HG02763 (cell line): ENCODE measurements at regions not wholly inside any gene's neighbourhood (a gene's known extent, or its start where the extent isn't known, plus 50 kb on each side); places are given as distances from the start of the nearest gene placed in this dataset.
"Not testable (repeated sequence)": the region's sequence is repeated elsewhere in the genome, so short reads cannot be mapped to it uniquely, and the experiment has no call there.

Experiments used
- ATAC-seq: cut with Tn5 transposase; IDR thresholded peaks from one replicate; pipeline ENCODE4 v1.9.1; 2021; ENCODE audit warnings: mild to moderate bottlenecking, moderate library complexity; ENCODE audit not compliant: unreplicated experiment

DNA sequence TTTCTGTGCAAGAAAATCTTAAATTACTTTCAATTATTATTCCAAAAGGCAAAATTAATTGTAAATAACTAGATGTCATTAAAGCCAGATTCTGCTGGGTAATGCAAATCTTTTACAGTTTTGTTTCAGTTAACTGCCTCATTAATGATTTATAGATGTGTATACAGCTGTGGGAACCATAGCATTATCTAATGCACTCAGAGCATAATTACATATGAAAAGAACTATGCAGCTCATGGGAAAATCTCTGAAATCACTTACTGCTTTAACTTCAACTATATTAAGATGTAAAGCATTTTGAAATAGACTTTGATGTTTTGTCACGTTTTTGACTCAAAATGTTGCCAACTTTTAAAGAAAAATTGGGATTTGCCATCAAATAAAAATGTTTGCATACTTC lies 630.3 kb upstream of the KLHL4 start:
- ATAC-seq: no peak

DNA sequence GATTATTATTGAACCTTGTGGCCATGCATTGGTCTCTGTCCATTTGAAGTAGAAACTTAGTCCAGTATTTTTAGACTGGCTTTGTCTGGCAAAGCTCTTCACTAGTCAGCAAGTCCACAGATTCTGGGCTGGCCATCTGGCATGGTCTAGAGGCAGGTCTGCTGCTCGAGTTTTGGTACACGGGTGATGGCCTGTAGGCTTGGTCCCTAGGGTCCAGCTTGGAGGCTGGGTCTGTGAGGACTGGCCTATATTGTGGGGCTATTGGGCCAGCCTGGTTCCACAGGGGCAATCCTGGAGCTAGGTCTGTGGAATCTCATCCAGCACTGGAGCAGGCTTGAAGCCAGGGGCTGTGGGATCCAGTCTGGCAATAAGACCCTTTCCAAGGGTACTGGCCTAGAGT lies 607.6 kb upstream of the KLHL4 start:
- no peak for ATAC-seq

DNA sequence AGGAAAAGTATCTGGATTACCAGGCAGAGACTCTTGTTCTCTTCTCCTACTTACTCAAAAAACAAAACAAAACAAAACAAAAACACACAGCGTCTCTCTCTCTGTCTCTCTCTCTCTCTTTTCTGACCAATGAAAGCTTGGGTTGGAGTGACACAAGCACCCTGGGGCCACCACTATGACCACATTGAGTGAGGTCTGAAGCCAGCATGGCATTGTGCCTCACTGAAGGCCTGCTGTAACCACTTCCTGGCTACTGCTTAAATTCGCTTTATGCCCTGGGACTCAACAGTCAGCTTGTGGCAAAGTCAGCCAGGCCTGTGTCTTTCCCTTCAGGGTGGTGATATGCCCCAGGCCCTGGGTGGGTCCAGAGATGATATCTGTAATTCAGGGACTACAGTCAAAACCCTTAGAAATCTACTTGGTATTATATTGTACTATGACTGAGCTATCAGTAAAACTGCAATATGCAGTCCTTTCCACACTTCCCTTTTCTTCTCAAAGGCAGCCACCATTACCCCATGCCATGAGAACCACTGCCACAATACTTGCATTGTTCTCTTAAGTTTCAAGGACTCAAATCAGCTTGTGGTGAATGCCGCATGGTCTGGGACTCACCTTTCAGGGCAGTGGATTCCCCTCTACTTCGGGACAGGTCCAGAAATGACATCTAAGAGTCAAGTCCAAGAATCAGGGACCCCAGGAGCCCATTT lies 606.8 kb upstream of the KLHL4 start:
- ATAC-seq: no peak

DNA sequence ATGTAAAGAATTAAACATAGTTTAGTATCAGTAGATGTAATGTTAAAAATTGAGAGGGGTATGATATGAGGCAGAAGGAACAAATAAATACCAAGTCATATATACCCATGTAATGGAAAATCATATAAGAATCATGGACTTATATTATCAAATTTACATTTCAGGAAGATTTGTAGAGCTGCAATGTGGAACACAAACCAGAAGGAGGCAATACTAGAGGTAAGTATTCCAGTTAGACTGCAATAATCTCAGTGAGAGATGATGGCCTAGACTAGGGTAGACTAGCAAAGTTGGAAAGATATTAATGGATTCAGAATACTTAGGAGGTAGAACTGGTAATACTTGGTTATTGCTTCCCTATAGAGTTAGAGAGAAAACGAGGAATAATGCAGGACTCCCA lies 603.0 kb upstream of the KLHL4 start:
- no peak for ATAC-seq

DNA sequence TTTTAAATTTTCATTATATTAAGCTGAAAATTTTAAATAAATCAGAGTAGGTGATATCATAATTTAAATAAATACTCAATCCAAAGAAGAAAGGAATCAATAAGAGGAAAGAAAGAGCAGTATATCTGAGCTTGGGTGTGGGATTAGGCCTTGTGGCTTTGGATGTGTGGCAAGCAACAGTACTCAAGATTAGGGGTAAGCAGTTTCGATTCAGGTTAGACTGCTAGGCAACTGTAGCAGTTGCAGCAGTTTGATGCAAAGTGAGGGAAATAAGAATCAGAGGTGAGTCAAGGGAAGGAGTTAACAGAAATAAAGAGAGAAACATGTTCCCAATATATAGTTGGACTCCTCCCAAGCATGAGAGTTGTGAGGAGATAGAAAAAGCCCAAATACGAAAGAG lies 599.6 kb upstream of the KLHL4 start:
- ATAC-seq: no peak

DNA sequence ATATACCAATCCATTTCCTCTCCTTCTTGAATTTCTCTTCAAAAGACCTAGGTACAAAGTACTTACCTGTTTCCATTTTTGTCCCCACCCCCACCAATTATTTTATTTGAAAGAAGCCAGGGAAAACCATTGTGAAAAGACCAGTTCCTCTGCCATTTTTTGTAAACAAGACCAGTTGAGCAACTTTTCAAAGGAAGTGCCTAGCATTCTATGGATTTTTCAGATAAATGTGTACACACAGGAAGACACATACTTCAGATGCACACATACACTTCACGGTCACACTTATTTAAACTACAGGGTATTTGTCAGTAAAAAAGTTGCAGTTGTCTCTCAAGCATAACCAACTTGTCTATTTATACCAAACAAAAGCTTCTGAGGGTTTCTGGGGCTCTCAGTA lies 587.2 kb upstream of the KLHL4 start:
- no peak for ATAC-seq

DNA sequence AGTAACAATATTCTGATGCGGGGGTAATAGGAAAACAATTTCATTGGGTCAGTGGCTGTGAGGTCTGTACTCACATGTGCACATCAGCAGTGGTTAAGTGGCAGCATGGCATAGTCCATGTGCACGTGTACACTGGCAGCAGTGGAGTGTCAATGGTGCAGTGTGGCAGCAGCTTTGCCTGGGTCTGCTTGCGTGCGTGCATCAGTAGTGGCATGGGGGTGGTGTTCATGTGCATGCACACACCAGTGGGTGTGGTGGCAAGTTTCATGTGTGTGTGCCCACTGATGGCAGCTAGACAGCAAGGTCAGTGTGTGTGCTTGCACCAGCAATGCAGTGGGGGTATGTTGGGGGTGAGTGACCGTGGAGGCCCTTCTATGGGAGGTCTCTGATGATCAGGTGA lies 581.6 kb upstream of the KLHL4 start:
- ATAC-seq: no peak

DNA sequence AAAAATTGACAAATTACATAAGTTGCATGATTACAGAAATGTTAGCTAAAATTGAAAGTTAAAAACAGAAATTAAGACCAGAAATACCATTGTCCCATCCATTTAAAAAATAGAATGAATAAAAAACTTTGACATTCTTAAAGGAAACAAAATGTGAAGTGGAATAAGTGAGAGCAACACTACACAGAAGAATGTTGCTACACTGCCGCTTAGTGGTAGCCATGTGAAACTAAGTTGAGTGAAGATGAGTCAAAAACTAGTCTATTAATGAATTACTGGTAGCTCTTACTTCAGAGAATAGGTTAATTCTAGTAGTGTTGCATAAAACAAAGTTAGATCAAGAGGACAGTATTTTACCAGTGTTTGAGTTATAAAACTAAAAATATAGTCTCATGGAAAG lies 571.0 kb upstream of the KLHL4 start:
- ATAC-seq: peak; percentile 83

DNA sequence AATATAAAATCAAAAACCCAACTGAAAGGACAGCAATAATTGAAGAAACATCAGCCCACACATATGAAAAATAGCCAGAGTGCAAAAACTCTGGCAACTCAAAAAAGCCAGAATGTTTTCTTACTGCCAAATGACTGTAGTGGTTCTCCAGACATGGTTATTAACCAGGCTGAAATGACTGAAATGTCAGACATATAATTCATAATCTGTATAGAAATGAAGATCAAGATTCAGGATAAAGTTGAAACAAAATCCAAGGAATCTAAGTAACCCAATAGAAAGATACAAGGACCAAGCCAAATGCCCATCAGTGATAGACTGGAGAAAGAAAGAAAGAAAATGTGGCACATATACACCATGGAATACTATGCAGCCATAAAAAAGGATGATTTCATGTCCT lies 553.3 kb upstream of the KLHL4 start:
- ATAC-seq: no peak

DNA sequence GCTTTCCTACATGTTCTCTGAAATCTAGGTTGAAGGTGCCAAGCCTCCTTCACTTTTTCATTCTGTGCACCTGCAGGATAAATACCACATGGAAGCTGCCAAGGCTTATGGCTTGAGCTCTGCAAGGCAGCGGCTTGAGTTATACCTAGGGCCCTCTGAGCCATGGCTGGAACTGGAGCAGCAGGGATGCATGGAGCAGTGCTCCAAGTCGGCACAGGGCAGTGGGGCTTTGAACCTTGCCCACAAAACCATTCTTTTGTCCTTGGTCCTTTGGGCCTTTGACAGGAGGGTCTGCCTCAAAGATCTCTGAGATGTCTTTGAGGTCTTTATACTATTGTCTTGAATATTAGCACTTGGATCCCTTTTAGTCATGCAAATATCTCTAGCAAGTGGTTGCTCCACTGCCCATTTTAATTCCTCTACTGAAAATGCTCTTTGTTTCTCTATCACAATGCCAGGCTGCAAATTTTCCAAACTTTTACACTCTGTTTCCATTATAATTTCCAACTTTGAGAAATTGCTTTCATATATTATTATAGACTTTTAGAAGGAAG lies 536.2 kb upstream of the KLHL4 start:
- no peak for ATAC-seq

DNA sequence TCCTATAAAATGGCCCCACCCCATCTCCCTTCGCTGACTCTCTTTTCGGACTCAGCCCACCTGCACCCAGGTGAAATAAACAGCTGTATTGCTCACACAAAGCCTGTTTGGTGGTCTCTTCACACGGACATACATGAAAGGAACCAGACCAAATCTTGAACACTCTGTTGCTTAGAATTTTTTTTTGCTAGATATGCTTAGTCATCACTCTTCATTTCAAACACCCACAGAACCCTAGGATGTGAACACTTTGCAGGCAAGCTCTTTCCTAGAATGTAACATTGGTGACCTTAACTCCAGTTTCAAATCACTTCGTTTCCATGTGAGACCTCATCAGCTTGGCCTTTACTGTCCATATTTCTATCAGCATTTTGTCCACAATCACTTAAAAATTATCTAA lies 530.3 kb upstream of the KLHL4 start:
- ATAC-seq: not testable (repeated sequence)

DNA sequence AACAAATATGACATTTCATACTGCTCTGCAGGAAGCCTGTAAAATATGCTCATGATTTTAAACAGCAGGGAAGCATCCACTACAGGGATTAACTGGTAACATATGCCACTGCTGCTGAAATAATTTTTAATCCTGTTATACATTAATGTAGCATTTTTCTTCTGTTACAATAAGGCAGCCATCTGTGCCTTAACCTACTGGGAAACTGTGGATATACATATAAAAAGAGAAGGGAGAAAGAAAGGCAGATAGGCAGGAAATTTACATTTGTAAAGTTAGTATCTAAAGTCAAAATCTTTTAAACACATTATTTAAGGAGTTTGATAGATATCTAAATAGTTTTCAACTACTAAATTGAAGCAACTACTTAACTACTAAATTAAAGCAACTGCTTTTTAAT lies 514.6 kb upstream of the KLHL4 start:
- ATAC-seq: no peak

DNA sequence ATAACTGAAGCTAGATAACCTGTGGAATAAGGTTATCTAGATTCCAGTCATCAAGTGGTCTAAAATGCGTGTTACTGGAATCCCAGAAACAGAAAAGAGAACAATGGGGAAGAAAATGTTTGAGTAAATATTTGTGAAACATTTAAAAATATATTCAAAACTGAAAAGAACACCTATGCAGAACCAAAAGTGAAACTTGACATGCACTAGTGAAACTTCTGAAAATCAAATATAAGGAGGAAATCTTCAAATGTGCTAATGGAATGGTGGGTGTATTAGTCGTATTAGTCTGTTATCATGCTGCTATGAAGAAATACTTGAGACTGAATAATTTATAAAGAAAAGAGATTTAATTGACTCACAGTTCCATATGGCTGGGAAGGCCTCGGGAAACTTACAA lies 512.4 kb upstream of the KLHL4 start:
- ATAC-seq: no peak

DNA sequence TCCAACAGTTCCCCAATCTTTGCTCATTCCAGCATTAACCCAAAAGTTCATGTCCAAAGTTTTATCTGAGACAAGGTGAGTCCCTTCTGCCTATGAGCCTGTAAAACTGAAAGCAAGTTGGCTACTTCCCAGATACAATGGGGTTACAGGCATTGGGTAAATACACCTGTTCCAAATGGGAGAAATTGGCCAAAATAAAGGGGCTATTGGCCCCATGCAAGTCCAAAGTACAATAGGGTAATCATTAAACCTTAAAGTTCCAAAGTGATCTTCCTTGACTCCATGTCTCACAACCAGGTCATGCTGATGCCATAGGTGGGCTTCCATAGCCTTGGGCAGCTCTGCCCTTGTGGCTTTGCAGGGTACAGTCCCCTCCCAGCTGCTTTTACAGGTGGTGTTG lies 511.7 kb upstream of the KLHL4 start:
- ATAC-seq: no peak

DNA sequence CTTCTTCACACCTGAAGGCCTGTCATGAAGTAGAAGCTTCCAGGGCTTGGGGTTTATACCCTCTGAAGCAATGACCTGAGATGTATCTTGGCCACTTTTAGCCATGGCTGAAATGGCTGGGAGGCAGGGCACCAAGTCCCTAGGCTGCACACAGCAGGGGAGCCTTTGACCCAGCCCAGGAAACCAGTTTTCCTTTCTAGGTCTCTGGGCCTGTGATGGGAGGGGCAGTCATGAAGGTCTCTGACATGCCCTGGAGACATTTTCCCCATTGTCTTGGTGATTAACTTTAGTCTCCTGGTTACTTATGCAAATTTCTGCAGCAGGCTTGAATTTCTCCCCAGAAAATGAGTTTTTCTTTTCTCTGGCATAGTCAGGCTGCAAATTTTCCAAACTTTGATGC lies 511.0 kb upstream of the KLHL4 start:
- no peak for ATAC-seq

DNA sequence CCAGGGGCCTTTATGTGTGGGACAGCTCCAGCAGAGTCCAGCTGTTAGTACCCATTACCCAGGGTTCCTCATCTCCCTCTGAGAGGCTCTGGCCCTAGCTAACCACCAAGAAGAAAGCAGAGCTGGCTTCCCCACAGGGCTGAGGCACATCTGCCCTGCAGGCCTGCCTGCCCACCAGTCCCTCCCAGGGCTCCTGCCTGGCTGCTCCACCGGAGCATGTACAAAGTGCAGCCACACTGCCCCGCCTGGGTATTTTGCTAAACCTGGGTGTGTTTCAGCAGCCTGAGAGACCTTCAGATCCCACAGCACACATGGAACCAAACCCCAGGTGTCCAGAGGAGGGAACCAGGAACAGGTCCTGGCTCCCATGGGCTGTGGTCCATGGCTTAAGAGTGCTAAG lies 500.4 kb upstream of the KLHL4 start:
- no peak for ATAC-seq

DNA sequence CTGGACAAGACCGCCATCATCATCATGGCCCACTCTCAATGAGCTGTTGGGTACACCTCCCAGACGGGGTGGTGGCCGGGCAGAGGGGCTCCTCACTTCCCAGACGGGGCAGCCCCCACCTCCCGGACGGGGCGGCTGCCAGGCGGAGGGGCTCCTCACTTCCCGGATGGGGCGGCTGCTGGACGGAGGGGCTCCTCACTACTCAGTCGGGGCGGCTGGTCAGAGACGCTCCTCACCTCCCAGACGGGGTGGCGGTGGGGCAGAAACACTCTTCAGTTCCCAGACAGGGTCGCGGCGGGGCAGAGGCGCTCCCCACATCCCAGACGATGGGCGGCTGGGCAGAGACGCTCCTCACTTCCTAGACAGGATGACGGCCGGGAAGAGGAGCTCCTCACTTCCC lies 484.5 kb upstream of the KLHL4 start:
- not testable (repeated sequence) for ATAC-seq

DNA sequence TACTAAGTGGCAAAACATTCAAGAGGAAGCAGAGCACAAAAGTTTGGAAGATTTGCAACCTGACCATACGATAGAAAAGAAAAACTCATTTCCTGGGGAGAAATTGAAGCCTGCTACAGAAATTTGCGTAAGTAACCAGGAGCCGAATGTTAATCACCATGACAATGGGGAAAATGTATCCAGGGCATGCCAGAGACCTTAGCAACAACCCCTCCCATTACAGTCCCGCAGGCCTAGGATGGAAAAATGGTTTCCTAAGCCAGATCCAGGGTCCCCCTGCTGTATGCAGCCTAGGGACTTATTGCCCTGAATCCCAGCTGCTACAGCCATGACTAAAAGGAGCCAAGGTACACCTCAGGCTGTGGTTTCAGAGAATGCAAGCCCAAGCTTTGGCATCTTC lies 472.2 kb upstream of the KLHL4 start:
- no peak for ATAC-seq

DNA sequence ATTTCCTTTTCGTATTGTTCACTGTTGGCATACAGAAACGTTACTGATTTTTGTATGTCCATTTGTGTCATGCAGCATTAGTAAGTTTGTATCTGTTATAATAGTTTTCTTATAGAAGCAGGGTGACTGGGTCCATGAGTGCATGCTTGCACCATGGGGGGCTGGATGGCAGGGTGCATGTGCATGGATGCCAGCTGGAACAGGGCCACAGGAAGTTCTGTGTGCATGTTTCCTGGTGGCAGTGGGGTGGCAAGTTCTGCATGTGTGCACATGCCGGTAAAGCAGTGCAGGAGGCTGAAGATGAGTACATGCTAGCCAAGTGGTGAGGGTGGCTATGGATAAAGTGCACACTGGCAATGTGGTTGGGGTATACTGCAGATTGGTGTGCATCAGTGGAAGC lies 468.0 kb upstream of the KLHL4 start:
- ATAC-seq: no peak

DNA sequence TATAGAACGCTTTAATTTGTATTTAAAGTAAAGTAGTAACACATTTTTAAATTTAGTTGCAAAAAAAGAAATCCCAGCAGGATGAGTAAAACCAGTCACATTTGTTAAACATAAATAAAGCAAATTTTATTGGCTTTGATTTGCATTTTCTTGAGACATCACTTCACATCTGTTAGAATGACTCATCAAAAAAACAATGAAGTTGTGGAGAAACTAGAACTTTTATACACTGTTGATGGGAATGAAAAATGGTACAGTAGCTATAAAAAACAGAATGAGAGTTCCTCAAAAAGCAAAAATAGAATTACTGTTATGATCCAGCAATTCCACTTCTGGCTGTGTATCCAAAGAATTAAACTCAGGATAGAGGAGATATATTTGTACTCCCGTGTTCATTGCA lies 454.0 kb upstream of the KLHL4 start:
- ATAC-seq: no peak

DNA sequence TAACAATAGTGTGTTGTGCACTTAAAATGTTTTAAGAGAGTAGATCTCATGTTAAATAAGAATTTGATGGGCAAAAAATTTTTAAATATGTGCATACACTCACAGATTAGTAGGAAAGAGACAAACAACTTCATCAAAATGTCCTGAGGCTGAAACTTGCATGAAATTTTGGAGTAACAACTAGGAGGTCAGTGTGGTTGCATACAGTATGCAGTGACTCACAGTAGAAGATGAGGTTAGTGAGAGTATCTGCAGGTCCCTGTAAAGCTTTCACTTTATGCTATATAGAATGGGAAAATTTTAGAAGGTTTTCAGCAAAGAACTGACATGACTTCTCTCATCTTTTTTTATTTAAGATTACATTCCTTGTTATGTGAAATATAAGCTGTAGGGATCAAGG lies 453.1 kb upstream of the KLHL4 start:
- no peak for ATAC-seq

DNA sequence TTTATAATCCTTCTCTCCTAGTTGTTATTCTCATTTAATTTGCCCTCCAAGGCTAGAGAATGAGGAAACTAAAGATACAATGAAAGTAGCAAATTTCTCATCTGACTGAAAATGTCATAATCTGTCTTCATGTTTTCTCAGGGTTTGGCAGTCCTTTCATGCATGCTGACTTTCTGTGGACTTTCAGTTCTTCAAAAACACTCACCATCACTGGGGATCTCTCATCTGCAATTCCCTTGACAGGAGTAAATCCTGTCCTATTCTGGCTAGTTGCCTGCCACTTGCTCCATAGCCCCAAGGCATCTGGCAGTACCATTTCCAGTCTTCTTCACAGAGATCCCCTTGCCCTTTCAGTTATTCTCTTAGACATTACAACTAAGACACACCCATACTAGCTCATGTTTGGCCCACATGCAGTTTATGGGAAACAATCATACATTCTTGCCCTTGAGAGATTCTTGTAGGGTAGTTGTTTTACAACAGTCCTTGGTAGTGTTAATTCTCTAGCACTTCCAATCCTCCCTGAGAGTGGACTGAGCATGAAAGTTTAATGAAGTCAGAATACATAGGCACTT lies 449.7 kb upstream of the KLHL4 start:
- ATAC-seq: no peak

DNA sequence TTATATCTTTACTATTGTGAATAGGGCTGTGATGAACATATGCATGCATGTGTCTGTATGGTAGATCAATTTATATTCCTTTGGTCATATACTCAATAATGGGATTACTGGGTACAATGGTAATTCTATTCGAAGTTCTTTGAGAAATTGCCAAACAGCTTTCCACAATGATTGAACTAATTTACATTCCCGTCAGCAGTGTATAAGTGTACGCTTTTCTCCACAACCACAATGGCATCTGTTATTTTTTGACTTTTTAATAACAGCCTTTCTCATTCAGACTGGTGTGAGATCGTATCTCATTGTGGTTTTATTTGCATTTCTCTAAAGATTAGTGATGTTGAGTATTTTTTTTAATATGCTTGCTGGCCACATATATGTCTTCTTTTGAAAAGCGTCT lies 439.4 kb upstream of the KLHL4 start:
- no peak for ATAC-seq
